RCC 7860 (cell line): ENCODE measurements at regions not wholly inside any gene's neighbourhood (a gene's known extent, or its start where the extent isn't known, plus 50 kb on each side); places are given as distances from the start of the nearest gene placed in this dataset.

Experiments used
- DNase-seq: peaks from one replicate; pipeline ENCODE4 v3.0.0-alpha.2; 2015; ENCODE audit warnings: low spot score
- FAIRE-seq: peaks from 2 replicates; lab custom pipeline; 2012; peaks lifted over from hg19 to GRCh38; lab: Jason Lieb, UNC

GRCh38 chr6:104126315-104127005, 733.3 kb downstream of the HACE1 start:
- DNase-seq: no peak
- no peak for FAIRE-seq

- FAIRE-seq: no peak
- DNase-seq: no peak
These were observed 736.5 kb downstream of the HACE1 start for GRCh38 chr6:104123227-104123626.

GRCh38 chr6:104118274-104118673, 741.4 kb downstream of the HACE1 start:
- no peak for FAIRE-seq
- DNase-seq: no peak

- no peak for FAIRE-seq
- DNase-seq: no peak
These were observed 749.9 kb downstream of the HACE1 start for GRCh38 chr6:104109806-104110205.

GRCh38 chr6:104108634-104109033, 751.1 kb downstream of the HACE1 start:
- DNase-seq: no peak
- no peak for FAIRE-seq

GRCh38 chr6:104095661-104096416, 763.9 kb downstream of the HACE1 start:
- DNase-seq (no peak), FAIRE-seq (no peak)

- DNase-seq (no peak), FAIRE-seq (no peak)
These were observed 772.0 kb downstream of the HACE1 start for GRCh38 chr6:104087765-104088164.

GRCh38 chr6:104068281-104068680, 791.4 kb downstream of the HACE1 start:
- DNase-seq (no peak), FAIRE-seq (no peak)

GRCh38 chr6:104064876-104065275, 794.8 kb downstream of the HACE1 start:
- DNase-seq (no peak), FAIRE-seq (no peak)

GRCh38 chr6:104050455-104050854, 809.3 kb downstream of the HACE1 start:
- no peak for FAIRE-seq
- no peak for DNase-seq

- DNase-seq (no peak), FAIRE-seq (no peak)
These were observed 813.3 kb downstream of the HACE1 start for GRCh38 chr6:104046426-104046825.

- no peak for FAIRE-seq
- DNase-seq: no peak
These were observed 828.4 kb downstream of the HACE1 start for GRCh38 chr6:104031346-104031745.

- FAIRE-seq (no peak), DNase-seq (no peak)
These were observed 837.6 kb downstream of the HACE1 start for GRCh38 chr6:104022126-104022525.

GRCh38 chr6:104019075-104019753, 840.5 kb downstream of the HACE1 start:
- no peak for DNase-seq
- no peak for FAIRE-seq

GRCh38 chr6:104017410-104018381, 842.0 kb downstream of the HACE1 start:
- no peak for FAIRE-seq
- DNase-seq: no peak

GRCh38 chr6:104014163-104014959, 845.4 kb downstream of the HACE1 start:
- FAIRE-seq (no peak), DNase-seq (no peak)

- DNase-seq (no peak), FAIRE-seq (no peak)
These were observed 846.3 kb downstream of the HACE1 start for GRCh38 chr6:104013312-104013971.

GRCh38 chr6:104010897-104011296, 848.8 kb downstream of the HACE1 start:
- FAIRE-seq (no peak), DNase-seq (no peak)

- no peak for DNase-seq
- FAIRE-seq: no peak
These were observed 855.8 kb downstream of the HACE1 start for GRCh38 chr6:104003803-104004516.
